H9 (cell line): ENCODE measurements at regions not wholly inside any gene's neighbourhood (a gene's known extent, or its start where the extent isn't known, plus 50 kb on each side); places are given as distances from the start of the nearest gene placed in this dataset.

Experiments used
- DNase-seq: peaks from one replicate; pipeline ENCODE4 v3.0.0-alpha.2; 2017
- H2AFZ ChIP-seq: one replicate; pipeline ENCODE4 v1.6.1; 2013; ENCODE audit warnings: mild to moderate bottlenecking, low read length, control low read depth, moderate library complexity
- H2AK5ac ChIP-seq: 2 replicates; pipeline ENCODE4 v1.6.1; 2013; ENCODE audit warnings: low read length, control low read depth, mixed read lengths; ENCODE audit not compliant: insufficient read length
- H2BK120ac ChIP-seq: one replicate; pipeline ENCODE4 v1.6.1; 2013; ENCODE audit warnings: low read depth, mild to moderate bottlenecking, low read length, control low read depth, inconsistent platforms; ENCODE audit not compliant: poor library complexity, severe bottlenecking
- H2BK12ac ChIP-seq: 2 replicates; pipeline ENCODE4 v1.6.1; 2013; ENCODE audit warnings: low read length, control low read depth, mixed read lengths, low read depth; ENCODE audit not compliant: insufficient read length
- H2BK15ac ChIP-seq: 2 replicates; pipeline ENCODE4 v1.6.1; 2013; ENCODE audit warnings: low read depth, low read length, control low read depth
- H2BK20ac ChIP-seq: one replicate; pipeline ENCODE4 v1.6.1; 2013; ENCODE audit warnings: low read depth, mild to moderate bottlenecking, low read length, control low read depth, inconsistent platforms; ENCODE audit not compliant: poor library complexity, severe bottlenecking
- H2BK5ac ChIP-seq: 2 replicates; pipeline ENCODE4 v1.6.1; 2013; ENCODE audit warnings: low read length, control low read depth, mixed read lengths; ENCODE audit not compliant: insufficient read length
- H3K14ac ChIP-seq: 2 replicates; pipeline ENCODE4 v1.6.1; 2013; ENCODE audit warnings: low read length, control low read depth; ENCODE audit not compliant: insufficient read depth
- H3K18ac ChIP-seq: 2 replicates; pipeline ENCODE4 v1.6.1; 2013; ENCODE audit warnings: low read depth, mild to moderate bottlenecking, mixed read lengths, low read length, control low read depth; ENCODE audit not compliant: insufficient read length
- H3K23ac ChIP-seq: 2 replicates; pipeline ENCODE4 v1.6.1; 2013; ENCODE audit warnings: low read length, control low read depth, mixed read lengths, low read depth; ENCODE audit not compliant: insufficient read length
- H3K23me2 ChIP-seq: 2 replicates; pipeline ENCODE4 v1.6.1; 2013; ENCODE audit warnings: low read depth, mild to moderate bottlenecking, mixed read lengths, low read length, control low read depth; ENCODE audit not compliant: insufficient read length, poor library complexity, severe bottlenecking
- H3K27ac ChIP-seq: 2 replicates; pipeline ENCODE4 v1.5.1; 2013; ENCODE audit warnings: low read length, control low read depth, mixed read lengths, low read depth; ENCODE audit not compliant: insufficient read length
- H3K27me3 ChIP-seq: 2 replicates; pipeline ENCODE4 v1.6.1; 2013; ENCODE audit warnings: low read length, control low read depth, inconsistent platforms; ENCODE audit not compliant: insufficient read depth
- H3K4ac ChIP-seq: 2 replicates; pipeline ENCODE4 v1.6.1; 2013; ENCODE audit warnings: low read depth, mild to moderate bottlenecking, control low read depth, inconsistent platforms, low read length, moderate library complexity
- H3K4me1 ChIP-seq: 2 replicates; pipeline ENCODE4 v1.6.1; 2013; ENCODE audit warnings: low read length, control low read depth, inconsistent platforms; ENCODE audit not compliant: insufficient read depth
- H3K4me2 ChIP-seq: 2 replicates; pipeline ENCODE4 v1.6.1; 2013; ENCODE audit warnings: low read length, control low read depth, mixed read lengths; ENCODE audit not compliant: insufficient read length, insufficient read depth
- H3K56ac ChIP-seq: 2 replicates; pipeline ENCODE4 v1.6.1; 2013; ENCODE audit warnings: low read depth, mild to moderate bottlenecking, mixed read lengths, low read length, control low read depth; ENCODE audit not compliant: insufficient read length
- H3K79me1 ChIP-seq: 2 replicates; pipeline ENCODE4 v1.6.1; 2013; ENCODE audit warnings: low read depth, mild to moderate bottlenecking, moderate library complexity, low read length, control low read depth, inconsistent platforms; ENCODE audit not compliant: insufficient read depth, poor library complexity, severe bottlenecking
- H3K79me2 ChIP-seq: 2 replicates; pipeline ENCODE4 v1.6.1; 2013; ENCODE audit warnings: low read length, control low read depth, inconsistent platforms; ENCODE audit not compliant: insufficient read depth
- H3K9ac ChIP-seq: 2 replicates; pipeline ENCODE4 v1.6.1; 2013; ENCODE audit warnings: low read length, control low read depth, mixed read lengths; ENCODE audit not compliant: insufficient read length; ENCODE audit errors: extremely low read depth
- H3K9me3 ChIP-seq: one replicate; pipeline ENCODE4 v1.6.1; 2013; ENCODE audit warnings: low read depth, low read length, inconsistent platforms; ENCODE audit not compliant: control insufficient read depth
- H3T11ph ChIP-seq: one replicate; pipeline ENCODE4 v1.6.1; 2013; ENCODE audit warnings: mild to moderate bottlenecking, low read length, control low read depth, inconsistent platforms
- H4K20me1 ChIP-seq: one replicate; pipeline ENCODE4 v1.6.1; 2013; ENCODE audit not compliant: control insufficient read depth, insufficient read length, insufficient read depth
- H4K5ac ChIP-seq: 2 replicates; pipeline ENCODE4 v1.6.1; 2013; ENCODE audit warnings: low read depth, mild to moderate bottlenecking, mixed read lengths, low read length, control low read depth; ENCODE audit not compliant: insufficient read length
- H4K8ac ChIP-seq: replicated peaks from 2 replicates; pipeline ENCODE4 v1.6.1; 2013; ENCODE audit warnings: low read length, control low read depth, mixed read lengths, low read depth; ENCODE audit not compliant: insufficient read length
- H4K91ac ChIP-seq: 2 replicates; pipeline ENCODE4 v1.6.1; 2013; ENCODE audit warnings: low read depth, mild to moderate bottlenecking, moderate library complexity, mixed read lengths, low read length, control low read depth; ENCODE audit not compliant: insufficient read length
- H3K27ac Mint-ChIP-seq, 3 experiments: 2 replicates in 2 of 3; 3 replicates in 1 of 3; pipeline ENCODE4 v1.8.0; 2020 to 2021; ENCODE audit warnings: mixed read lengths in 3 of 3, mild to moderate bottlenecking in 1 of 3, moderate library complexity in 1 of 3
- H3K27me3 Mint-ChIP-seq: 2 replicates; pipeline ENCODE4 v1.8.0; 2021; ENCODE audit warnings: low read depth, mild to moderate bottlenecking, moderate library complexity, mixed read lengths
- H3K36me3 Mint-ChIP-seq, 3 experiments: 2 replicates in 2 of 3; 3 replicates in 1 of 3; pipeline ENCODE4 v1.8.0; 2020 to 2021; ENCODE audit warnings: low read depth in 3 of 3, mixed read lengths in 3 of 3; ENCODE audit not compliant: insufficient read depth in 1 of 3
- H3K4me1 Mint-ChIP-seq, 2 experiments: 2 replicates each; pipeline ENCODE4 v1.8.0; 2020; ENCODE audit warnings: mixed read lengths in 2 of 2
- H3K4me3 Mint-ChIP-seq, 2 experiments: 2 replicates in 1 of 2; 3 replicates in 1 of 2; pipeline ENCODE4 v1.8.0; 2020 to 2021; ENCODE audit warnings: mild to moderate bottlenecking in 2 of 2, mixed read lengths in 2 of 2, moderate library complexity in 1 of 2
- H3K9me3 Mint-ChIP-seq, 2 experiments: 2 replicates in 1 of 2; 3 replicates in 1 of 2; pipeline ENCODE4 v1.8.0; 2020; ENCODE audit warnings: mild to moderate bottlenecking in 2 of 2, mixed read lengths in 2 of 2, moderate library complexity in 1 of 2
- WGBS: extraction: QIAGEN DNeasy Blood & Tissue Kit; methylation state at CpG from one replicate; pipeline ENCODE4 v1.1.7; 2013; ENCODE audit warnings: missing lambda C conversion rate, low lambda C conversion rate, mixed read lengths; ENCODE audit not compliant: insufficient read length; ENCODE audit errors: extremely low coverage; 5-methylcytosine and 5-hydroxymethylcytosine counted together
- TF ChIP-seq, protein P1 (sequence below): fragments of 200-600 bp; sonication (generic); conservative IDR thresholded peaks from 3 replicates; pipeline ENCODE4 v1.8.0; 2021; ENCODE audit warnings: antibody characterized with exemption, mild to moderate bottlenecking

DNA sequence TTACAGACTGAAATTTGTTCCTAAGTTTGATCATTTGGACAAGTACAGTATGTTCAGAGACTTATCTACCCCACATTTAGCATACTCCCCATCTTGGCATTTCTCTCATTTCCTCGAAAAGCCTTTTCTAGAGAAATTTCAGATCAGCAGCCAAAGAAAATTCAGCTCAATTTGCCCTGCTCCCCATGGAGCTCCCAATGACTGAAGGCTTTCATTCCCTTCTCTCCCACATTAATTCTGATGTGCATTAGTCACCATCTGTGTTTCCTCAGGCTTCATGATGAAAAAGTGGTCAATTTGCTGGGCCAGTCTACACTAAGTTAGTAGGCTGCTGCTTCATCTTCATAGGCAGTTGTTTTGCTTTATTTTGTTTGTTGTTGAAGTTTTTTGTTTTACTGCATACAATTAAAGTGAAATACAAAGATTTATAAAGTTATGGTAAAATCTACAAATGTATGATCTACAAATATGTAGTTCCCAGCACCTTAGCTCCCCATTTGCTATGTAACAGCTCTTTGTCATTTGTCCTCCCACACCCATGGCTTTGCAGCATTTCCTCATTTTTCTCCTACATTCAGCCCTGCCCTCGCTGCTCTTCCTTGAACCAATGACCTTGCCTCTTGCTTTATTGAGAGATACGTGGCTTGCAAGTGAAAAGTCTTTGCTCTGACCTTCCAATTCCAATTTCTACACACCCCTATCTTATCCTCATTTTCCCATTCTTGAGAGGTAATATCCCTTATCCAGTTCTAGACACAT, 193.9 kb downstream of the ANAPC10 start:
- no peaks in the 10 kb centered on the region for H3K27me3 Mint-ChIP-seq
- Histone ChIP-seq H4K5ac (no peak overlapping the region), H3K23me2 (no peaks in the 10 kb centered on the region), H3K9ac (no peak overlapping the region), H3K18ac (no peak overlapping the region), H3K79me2 (no peaks in the 10 kb centered on the region), H2BK15ac (no peak overlapping the region), H4K8ac (no peak overlapping the region), H3K23ac (no peak overlapping the region), H3K9me3 (no peaks in the 10 kb centered on the region), H2BK5ac (no peak overlapping the region), H3K4ac (no peak overlapping the region), H2AFZ (no peak overlapping the region), H3K14ac (no peak overlapping the region), H4K91ac (no peak overlapping the region), H3T11ph (no peak overlapping the region), H3K4me2 (no peak overlapping the region), H3K27me3 (no peaks in the 10 kb centered on the region), H2BK120ac (no peak overlapping the region), H3K79me1 (no peaks in the 10 kb centered on the region), H2AK5ac (no peak overlapping the region), H2BK12ac (no peak overlapping the region), H3K56ac (no peak overlapping the region), H4K20me1 (no peaks in the 10 kb centered on the region), H3K4me1 (no peaks in the 10 kb centered on the region), H2BK20ac (no peak overlapping the region), H3K27ac (no peak overlapping the region)
- H3K9me3 Mint-ChIP-seq: no peaks in the 10 kb centered on the region
- no peak for DNase-seq
- no peak overlapping the region for H3K27ac Mint-ChIP-seq
- H3K36me3 Mint-ChIP-seq: no peaks in the 10 kb centered on the region
- H3K4me1 Mint-ChIP-seq: no peaks in the 10 kb centered on the region
- no peak overlapping the region for H3K4me3 Mint-ChIP-seq
- WGBS: no CpG with 5 or more reads among the region's 3 CpGs
- TF ChIP-seq, protein P1, sequence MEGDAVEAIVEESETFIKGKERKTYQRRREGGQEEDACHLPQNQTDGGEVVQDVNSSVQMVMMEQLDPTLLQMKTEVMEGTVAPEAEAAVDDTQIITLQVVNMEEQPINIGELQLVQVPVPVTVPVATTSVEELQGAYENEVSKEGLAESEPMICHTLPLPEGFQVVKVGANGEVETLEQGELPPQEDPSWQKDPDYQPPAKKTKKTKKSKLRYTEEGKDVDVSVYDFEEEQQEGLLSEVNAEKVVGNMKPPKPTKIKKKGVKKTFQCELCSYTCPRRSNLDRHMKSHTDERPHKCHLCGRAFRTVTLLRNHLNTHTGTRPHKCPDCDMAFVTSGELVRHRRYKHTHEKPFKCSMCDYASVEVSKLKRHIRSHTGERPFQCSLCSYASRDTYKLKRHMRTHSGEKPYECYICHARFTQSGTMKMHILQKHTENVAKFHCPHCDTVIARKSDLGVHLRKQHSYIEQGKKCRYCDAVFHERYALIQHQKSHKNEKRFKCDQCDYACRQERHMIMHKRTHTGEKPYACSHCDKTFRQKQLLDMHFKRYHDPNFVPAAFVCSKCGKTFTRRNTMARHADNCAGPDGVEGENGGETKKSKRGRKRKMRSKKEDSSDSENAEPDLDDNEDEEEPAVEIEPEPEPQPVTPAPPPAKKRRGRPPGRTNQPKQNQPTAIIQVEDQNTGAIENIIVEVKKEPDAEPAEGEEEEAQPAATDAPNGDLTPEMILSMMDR: no peak
